ENCODE measurements at regions not wholly inside any gene's neighbourhood (a gene's known extent, or its start where the extent isn't known, plus 50 kb on each side); places are given as distances from the start of the nearest gene placed in this dataset.

GRCh38 chr5:124591583-124591982 is 154.9 kb downstream of the ZNF608 start:
- TF ChIP-seq CTCF (conservative IDR thresholded peaks at IDR 0.05), result no peak
- no peaks in the 10 kb centered on the region for H3K4me1 ChIP-seq (ENCODE audit: insufficient read depth, low read length)
- no peak overlapping the region for H3K56ac ChIP-seq (ENCODE audit: insufficient read length, low read depth, low read length)
- peaks cover 8 to 12% of the 10 kb centered on the region in 2 experiments for H3K4me1 Mint-ChIP-seq
- H4K20me1 ChIP-seq (ENCODE audit: control insufficient read depth, insufficient read depth, insufficient read length), result no peaks in the 10 kb centered on the region
- no peak overlapping the region for H3K14ac ChIP-seq (ENCODE audit: insufficient read depth, low read length)
- H3K27me3 Mint-ChIP-seq (ENCODE audit: low read depth), result no peaks in the 10 kb centered on the region
- H3K4ac ChIP-seq (ENCODE audit: low read depth, low read length), result no peak overlapping the region
- no peak overlapping the region for H4K8ac ChIP-seq (replicated peaks; ENCODE audit: insufficient read length, low read depth, low read length)
- H2BK5ac ChIP-seq (ENCODE audit: insufficient read length, low read length), result no peak overlapping the region
- WGBS (ENCODE audit: extremely low coverage, insufficient read length, low lambda C conversion rate), result no CpG with 5 or more reads among the region's 5 CpGs
- H3K79me1 ChIP-seq (ENCODE audit: insufficient read depth, low read depth, low read length, poor library complexity, severe bottlenecking), result no peaks in the 10 kb centered on the region
- H3K23ac ChIP-seq (ENCODE audit: insufficient read length, low read depth, low read length), result no peak overlapping the region
- H3K18ac ChIP-seq (ENCODE audit: insufficient read length, low read depth, low read length), result no peak overlapping the region
- H3K9ac ChIP-seq (ENCODE audit: extremely low read depth, insufficient read length, low read length), result no peak overlapping the region
- no peak overlapping the region for H4K5ac ChIP-seq (ENCODE audit: insufficient read length, low read depth, low read length)
- no peak overlapping the region for H3K27ac ChIP-seq (ENCODE audit: insufficient read length, low read depth, low read length)
- no peak for DNase-seq
- H3K4me3 Mint-ChIP-seq, result no peak overlapping the region
- no peaks in the 10 kb centered on the region for H3K79me2 ChIP-seq (ENCODE audit: insufficient read depth, low read length)
- no peaks in the 10 kb centered on the region for H3K9me3 ChIP-seq (ENCODE audit: control insufficient read depth, low read depth, low read length)
- H3K27ac Mint-ChIP-seq, result no peak overlapping the region
- H2AFZ ChIP-seq (ENCODE audit: low read length), result no peak overlapping the region
- no peak overlapping the region for H2BK120ac ChIP-seq (ENCODE audit: low read depth, low read length, poor library complexity, severe bottlenecking)
- H2AK5ac ChIP-seq (ENCODE audit: insufficient read length, low read length), result no peak overlapping the region
- no peak overlapping the region for H4K91ac ChIP-seq (ENCODE audit: insufficient read length, low read depth, low read length)
- H3K9me3 Mint-ChIP-seq, result peaks cover 2 to 6% of the 10 kb centered on the region in 2 experiments; a peak in 3 of 5 replicates
- no peaks in the 10 kb centered on the region for H3K23me2 ChIP-seq (ENCODE audit: insufficient read length, low read depth, low read length, poor library complexity, severe bottlenecking)
- no peak overlapping the region for H3T11ph ChIP-seq (ENCODE audit: low read length)
- H3K36me3 Mint-ChIP-seq (ENCODE audit: insufficient read depth in 1 of 3, low read depth in 3 of 3), result peaks cover under 1 to 7% (median 1%) of the 10 kb centered on the region in 3 experiments; a peak in 5 of 7 replicates
- no peak overlapping the region for H2BK12ac ChIP-seq (ENCODE audit: insufficient read length, low read depth, low read length)
- no peak overlapping the region for H2BK15ac ChIP-seq (ENCODE audit: low read depth, low read length)
- no peaks in the 10 kb centered on the region for H3K27me3 ChIP-seq (ENCODE audit: insufficient read depth, low read length)
- H3K4me2 ChIP-seq (ENCODE audit: insufficient read depth, insufficient read length, low read length), result no peak overlapping the region
- H2BK20ac ChIP-seq (ENCODE audit: low read depth, low read length, poor library complexity, severe bottlenecking), result no peak overlapping the region
